Mucosa of rectum (tissue), 2 donors: ENCODE measurements at regions not wholly inside any gene's neighbourhood (a gene's known extent, or its start where the extent isn't known, plus 50 kb on each side); places are given as distances from the start of the nearest gene placed in this dataset.
"Not testable (repeated sequence)": the region's sequence is repeated elsewhere in the genome, so short reads cannot be mapped to it uniquely, and the experiment has no call there.

ENCODE experiments used
- H3K27ac ChIP-seq, 2 donors: one replicate each; pipeline ENCODE4 v1.7.0; 2013; ENCODE audit warnings: inconsistent platforms in 2 of 2, low read depth in 2 of 2, low read length in 2 of 2
- H3K27me3 ChIP-seq, 2 donors: one replicate each; pipeline ENCODE4 v1.7.0; 2013; ENCODE audit warnings: low read length in 2 of 2; ENCODE audit not compliant: control insufficient read depth in 2 of 2, insufficient read depth in 2 of 2
- H3K36me3 ChIP-seq, 2 donors: one replicate each; pipeline ENCODE4 v1.7.0; 2013; ENCODE audit warnings: low read length in 2 of 2; ENCODE audit not compliant: control insufficient read depth in 2 of 2, insufficient read depth in 2 of 2
- H3K4me1 ChIP-seq, 2 donors: one replicate each; pipeline ENCODE4 v1.7.0; 2013; ENCODE audit warnings: low read length in 2 of 2, mild to moderate bottlenecking in 1 of 2; ENCODE audit not compliant: control insufficient read depth in 2 of 2, insufficient read depth in 2 of 2
- H3K4me3 ChIP-seq, 2 donors: one replicate each; pipeline ENCODE4 v1.7.0; 2013; ENCODE audit warnings: low read length in 2 of 2
- H3K9ac ChIP-seq, 2 donors: one replicate each; pipeline ENCODE4 v1.7.0; 2013; ENCODE audit warnings: low read length in 2 of 2, low read depth in 1 of 2, mild to moderate bottlenecking in 1 of 2
- H3K9me3 ChIP-seq, 2 donors: one replicate each; pipeline ENCODE4 v1.7.0; 2013; ENCODE audit warnings: low read length in 2 of 2; ENCODE audit not compliant: control insufficient read depth in 2 of 2
- donor health status: healthy.
- donor health status: Normal muscosa, but diverticular disease.

DNA sequence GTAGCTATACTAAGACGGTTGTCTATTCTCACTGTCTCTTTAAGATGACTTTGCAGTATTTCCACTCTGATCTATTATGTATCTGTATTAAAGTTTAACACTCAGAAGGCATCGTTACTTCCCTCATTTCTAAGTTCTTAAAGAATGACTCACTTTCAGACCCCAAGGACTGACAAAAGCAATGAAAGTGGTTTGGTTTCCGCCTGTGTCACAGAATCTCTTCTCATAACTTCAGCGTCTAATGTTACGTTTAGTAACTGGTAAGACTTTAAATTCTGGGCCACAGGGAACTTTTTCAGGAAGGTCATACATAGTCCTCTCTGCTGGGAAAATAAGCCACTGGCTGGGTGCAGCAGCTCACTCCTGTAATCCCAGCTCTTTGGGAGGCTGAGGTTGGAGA, 892.0 kb upstream of the AUTS2 start:
- no peak overlapping the region for H3K27ac ChIP-seq
- peaks cover 0 to 5% of the 10 kb centered on the region in 2 donors for H3K9me3 ChIP-seq
- no peaks in the 10 kb centered on the region for H3K27me3 ChIP-seq
- H3K36me3 ChIP-seq = no peaks in the 10 kb centered on the region
- no peaks in the 10 kb centered on the region for H3K4me1 ChIP-seq
- H3K9ac ChIP-seq = no peak overlapping the region
- H3K4me3 ChIP-seq = no peak overlapping the region

DNA sequence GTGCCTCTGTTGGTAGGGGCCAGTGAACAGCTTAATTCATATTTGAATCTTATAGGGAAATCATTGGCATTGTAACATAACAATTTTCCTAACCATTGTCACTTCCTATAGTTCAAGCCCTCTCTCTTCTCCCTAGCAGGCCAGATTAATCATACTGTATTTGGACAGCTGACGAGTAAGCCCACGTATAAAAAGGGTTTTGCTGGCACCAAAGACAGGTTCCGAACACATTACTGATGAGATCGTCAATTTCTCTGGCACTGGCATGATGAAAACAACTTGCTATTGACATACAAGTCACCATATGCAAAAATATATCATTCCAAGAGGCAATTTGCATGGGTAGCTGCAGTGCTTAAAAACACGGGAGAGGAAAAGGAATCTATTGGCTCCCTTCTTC, 891.1 kb upstream of the AUTS2 start:
- Histone ChIP-seq H3K36me3 (no peaks in the 10 kb centered on the region), H3K27me3 (no peaks in the 10 kb centered on the region), H3K9ac (no peak overlapping the region), H3K4me1 (no peaks in the 10 kb centered on the region), H3K9me3 (peaks cover 0 to 5% of the 10 kb centered on the region in 2 donors), H3K4me3 (no peak overlapping the region), H3K27ac (no peak overlapping the region)

DNA sequence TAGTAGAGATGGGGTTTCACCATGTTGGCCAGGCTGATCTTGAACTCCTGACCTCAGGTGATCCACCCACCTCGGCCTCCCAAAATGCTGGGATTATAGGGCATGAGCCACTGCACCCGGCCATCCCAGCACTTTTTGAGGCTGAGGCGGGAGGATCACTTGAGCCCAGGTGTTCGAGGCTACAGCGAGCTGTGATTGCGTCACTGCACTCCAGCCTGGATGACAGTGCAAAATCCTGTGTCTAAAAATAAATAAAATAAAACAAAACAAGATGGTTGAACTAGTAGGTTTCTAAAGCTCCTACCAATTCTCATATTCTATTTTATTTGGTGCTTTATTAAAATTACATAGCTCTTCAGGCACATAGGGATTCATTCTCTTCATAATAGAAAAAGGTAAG, 890.3 kb upstream of the AUTS2 start:
- Histone ChIP-seq H3K4me1 (no peaks in the 10 kb centered on the region), H3K27me3 (no peaks in the 10 kb centered on the region), H3K36me3 (no peaks in the 10 kb centered on the region), H3K9me3 (peaks cover 0 to 5% of the 10 kb centered on the region in 2 donors), H3K4me3 (no peak overlapping the region), H3K9ac (no peak overlapping the region), H3K27ac (no peak overlapping the region)

DNA sequence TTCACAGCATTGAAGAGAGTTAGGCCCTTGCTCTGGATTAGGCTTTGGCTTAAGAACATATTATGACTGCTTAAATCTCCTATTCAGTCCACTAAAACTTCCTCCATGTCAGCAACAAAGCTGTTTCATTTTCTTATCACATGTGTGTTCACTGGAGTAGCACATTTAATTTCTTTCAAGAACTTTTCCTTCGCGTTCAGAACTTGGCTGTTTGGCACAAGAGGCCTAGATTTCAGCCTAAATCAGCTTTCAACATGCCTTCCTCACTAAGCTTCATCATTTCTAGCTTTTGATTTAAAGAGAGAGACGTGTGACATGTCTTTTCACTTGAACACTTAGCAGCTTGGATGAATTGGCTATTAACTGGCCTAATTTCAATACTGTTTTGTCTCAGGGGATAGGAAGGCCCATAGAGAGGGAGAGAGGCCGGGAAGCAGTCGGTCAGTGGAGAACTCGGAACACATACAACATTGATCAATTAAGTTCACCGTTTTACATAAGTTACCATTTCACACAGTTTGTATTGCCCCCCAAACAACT, 885.2 kb upstream of the AUTS2 start:
- Histone ChIP-seq H3K27me3 (no peaks in the 10 kb centered on the region), H3K9ac (no peak overlapping the region), H3K27ac (no peak overlapping the region), H3K4me1 (no peaks in the 10 kb centered on the region), H3K36me3 (no peaks in the 10 kb centered on the region), H3K4me3 (no peak overlapping the region), H3K9me3 (peaks cover 0 to 5% of the 10 kb centered on the region in 2 donors)

DNA sequence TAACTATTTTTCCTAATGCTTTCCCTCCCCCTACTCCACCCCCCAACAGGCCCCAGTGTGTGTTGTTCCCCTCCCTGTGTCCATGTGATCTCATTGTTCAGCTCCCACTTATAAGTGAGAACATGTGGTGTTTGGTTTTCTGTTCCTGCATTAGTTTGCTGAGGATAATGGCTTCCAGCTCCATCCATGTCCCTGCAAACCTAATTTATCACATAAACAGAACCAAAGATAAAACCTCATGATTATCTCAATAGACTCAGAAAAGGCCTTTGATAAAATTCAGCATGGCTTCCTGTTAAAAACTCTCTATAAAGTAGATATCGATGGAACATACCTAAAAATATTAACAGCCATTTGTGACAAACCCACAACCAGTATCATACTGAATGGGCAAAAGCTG, 884.1 kb upstream of the AUTS2 start:
- H3K4me3 ChIP-seq, H3K27ac ChIP-seq, H3K4me1 ChIP-seq, H3K27me3 ChIP-seq, H3K9ac ChIP-seq, H3K36me3 ChIP-seq, H3K9me3 ChIP-seq: not testable (repeated sequence)

DNA sequence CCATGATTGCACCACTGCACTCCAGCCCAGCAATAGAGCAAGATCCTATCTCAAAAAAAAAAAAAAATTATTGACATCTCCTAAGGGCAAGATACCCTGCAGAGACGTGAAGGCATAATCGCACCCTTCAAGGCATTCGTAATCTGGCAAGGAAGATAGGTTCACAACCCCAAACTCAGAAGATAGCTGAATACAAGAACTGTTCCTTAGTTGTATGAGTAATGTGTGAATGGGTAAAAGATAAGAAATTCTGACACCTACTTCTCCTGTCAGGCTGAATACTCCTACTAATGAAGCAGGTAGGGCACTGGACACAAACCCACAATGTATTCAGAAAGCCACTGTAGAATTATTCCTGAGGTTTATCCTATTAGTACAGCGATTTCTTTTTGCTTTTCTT, 882.4 kb upstream of the AUTS2 start:
- Histone ChIP-seq H3K27ac (no peak overlapping the region), H3K4me1 (no peaks in the 10 kb centered on the region), H3K4me3 (no peak overlapping the region), H3K36me3 (no peaks in the 10 kb centered on the region), H3K9me3 (no peaks in the 10 kb centered on the region), H3K9ac (no peak overlapping the region), H3K27me3 (no peaks in the 10 kb centered on the region)

DNA sequence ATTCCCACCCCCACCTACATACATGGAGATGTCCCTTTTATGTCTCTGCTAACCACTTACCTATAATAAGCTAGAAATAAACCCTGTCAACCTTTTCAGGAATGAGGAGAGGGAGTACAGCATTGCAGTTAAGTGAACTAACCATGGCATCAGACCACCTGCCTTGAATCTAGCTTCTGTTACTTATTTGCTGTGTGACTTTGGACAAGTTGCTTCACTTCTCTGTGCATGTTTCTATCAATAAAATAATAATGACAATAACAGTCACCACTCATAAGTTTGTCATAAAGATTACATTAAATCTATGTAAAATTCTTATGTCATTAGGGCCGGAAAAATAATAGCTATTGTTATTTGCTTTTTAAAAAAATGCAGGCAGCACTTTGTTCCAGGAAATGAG, 881.1 kb upstream of the AUTS2 start:
- no peaks in the 10 kb centered on the region for H3K27me3 ChIP-seq
- H3K27ac ChIP-seq = no peak overlapping the region
- no peaks in the 10 kb centered on the region for H3K4me1 ChIP-seq
- no peak overlapping the region for H3K4me3 ChIP-seq
- no peak overlapping the region for H3K9ac ChIP-seq
- no peaks in the 10 kb centered on the region for H3K9me3 ChIP-seq
- H3K36me3 ChIP-seq = no peaks in the 10 kb centered on the region

DNA sequence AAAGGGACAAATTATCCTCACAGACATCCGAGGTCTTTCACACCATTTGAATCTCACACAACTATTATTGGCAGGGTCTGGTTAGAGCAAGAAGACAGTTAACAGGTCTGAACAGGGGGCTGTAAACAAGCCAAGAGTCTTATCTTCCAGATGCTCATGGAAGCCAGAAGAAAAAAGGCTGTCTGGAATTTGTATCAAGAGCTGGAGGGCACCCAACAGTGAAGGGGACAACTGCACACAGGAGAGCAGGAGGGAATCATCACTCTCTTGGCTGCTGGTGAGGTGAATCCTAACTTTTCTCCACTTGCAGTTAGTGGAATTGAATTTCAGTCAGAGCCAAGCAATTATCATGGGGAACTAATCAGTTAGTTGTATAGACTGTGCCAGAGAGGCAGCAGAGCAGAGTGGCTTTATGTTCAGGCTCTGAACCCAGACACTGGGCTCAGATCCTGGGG, 880.2 kb upstream of the AUTS2 start:
- Histone ChIP-seq H3K9ac (no peak overlapping the region), H3K4me3 (no peak overlapping the region), H3K27ac (no peak overlapping the region), H3K27me3 (no peaks in the 10 kb centered on the region), H3K4me1 (no peaks in the 10 kb centered on the region), H3K36me3 (no peaks in the 10 kb centered on the region), H3K9me3 (no peaks in the 10 kb centered on the region)

DNA sequence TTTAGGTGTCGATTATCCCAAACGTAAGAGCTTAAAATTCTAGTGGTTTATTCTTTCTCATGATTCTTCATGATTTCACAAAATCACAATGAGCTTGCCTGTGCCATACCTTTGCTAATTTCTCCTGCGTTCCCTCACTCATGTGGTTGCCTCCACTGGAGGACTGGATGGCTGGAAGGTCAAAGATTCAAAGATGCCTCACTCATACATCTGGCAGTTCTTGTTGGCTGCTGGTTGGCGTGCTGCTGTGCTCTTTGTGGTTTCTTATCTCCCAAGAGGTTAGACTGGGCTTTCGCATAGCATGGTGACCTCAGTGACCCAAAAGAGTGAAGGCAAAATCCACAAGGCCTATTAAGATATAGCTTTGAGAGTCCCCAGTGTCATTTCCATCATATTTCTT, 877.6 kb upstream of the AUTS2 start:
- no peak overlapping the region for H3K4me3 ChIP-seq
- H3K4me1 ChIP-seq = no peaks in the 10 kb centered on the region
- no peaks in the 10 kb centered on the region for H3K27me3 ChIP-seq
- H3K9me3 ChIP-seq = no peaks in the 10 kb centered on the region
- H3K36me3 ChIP-seq = no peaks in the 10 kb centered on the region
- H3K27ac ChIP-seq = no peak overlapping the region
- H3K9ac ChIP-seq = no peak overlapping the region

DNA sequence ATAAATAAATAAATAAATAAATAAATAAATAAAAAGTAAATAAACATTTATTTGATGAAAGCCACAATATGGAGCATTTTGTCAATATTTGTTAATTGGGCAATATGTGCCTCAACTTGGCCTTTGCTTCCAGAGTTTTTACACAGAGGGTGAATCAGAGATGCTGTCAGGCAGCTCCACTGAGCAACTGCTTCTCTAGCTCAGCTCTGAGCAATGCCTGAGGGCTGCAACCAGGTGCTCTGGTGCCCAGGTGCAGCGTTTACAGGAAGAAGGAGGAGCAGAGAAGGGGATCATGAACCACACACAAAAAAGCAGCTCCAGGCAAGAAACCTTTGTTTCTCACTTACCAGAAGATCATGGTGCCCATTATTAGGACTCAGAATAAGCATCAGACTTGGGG, 876.2 kb upstream of the AUTS2 start:
- H3K4me3 ChIP-seq = no peak overlapping the region
- no peaks in the 10 kb centered on the region for H3K36me3 ChIP-seq
- H3K27ac ChIP-seq = no peak overlapping the region
- H3K4me1 ChIP-seq = no peaks in the 10 kb centered on the region
- no peaks in the 10 kb centered on the region for H3K9me3 ChIP-seq
- no peaks in the 10 kb centered on the region for H3K27me3 ChIP-seq
- H3K9ac ChIP-seq = no peak overlapping the region

DNA sequence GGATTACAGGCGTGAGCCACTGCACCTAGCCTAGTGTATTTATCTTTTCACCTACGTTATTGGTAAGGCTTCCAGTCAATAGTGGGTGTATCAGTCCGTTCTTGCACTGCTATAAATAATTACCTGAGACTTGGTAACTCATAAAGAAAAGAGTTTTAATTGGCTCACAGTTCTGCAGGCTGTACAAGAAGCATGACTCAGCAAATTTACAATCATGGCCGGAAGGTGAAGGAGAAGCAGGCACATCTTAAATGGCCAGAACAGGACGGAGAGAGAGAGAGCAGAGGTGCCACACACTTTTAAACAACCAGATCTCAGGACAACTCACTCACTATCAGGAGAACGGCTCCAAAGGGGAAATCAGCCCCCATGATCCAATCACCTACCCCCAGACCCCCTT, 873.3 kb upstream of the AUTS2 start:
- no peak overlapping the region for H3K27ac ChIP-seq
- H3K9ac ChIP-seq = no peak overlapping the region
- no peaks in the 10 kb centered on the region for H3K4me1 ChIP-seq
- no peaks in the 10 kb centered on the region for H3K9me3 ChIP-seq
- H3K36me3 ChIP-seq = no peaks in the 10 kb centered on the region
- no peak overlapping the region for H3K4me3 ChIP-seq
- H3K27me3 ChIP-seq = no peaks in the 10 kb centered on the region
